ENCODE measurements at regions not wholly inside any gene's neighbourhood (a gene's known extent, or its start where the extent isn't known, plus 50 kb on each side); places are given as distances from the start of the nearest gene placed in this dataset.

- H3K79me2 ChIP-seq (ENCODE audit: control insufficient read depth, insufficient read depth, low read length), result no peaks in the 10 kb centered on the region
- Mint-ChIP-seq H3K27ac (no peak overlapping the region), H3K27me3 (peaks cover 7% of the 10 kb centered on the region), H3K9me3 (ENCODE audit: insufficient read depth) (no peaks in the 10 kb centered on the region), H3K4me3 (no peak overlapping the region), H3K4me1 (no peaks in the 10 kb centered on the region)
- H4K20me1 ChIP-seq (ENCODE audit: control insufficient read depth, insufficient read depth, low read length, poor library complexity, severe bottlenecking), result no peaks in the 10 kb centered on the region
- H3K4me1 ChIP-seq (ENCODE audit: control insufficient read depth in 2 of 2, insufficient read depth in 2 of 2, low read length in 2 of 2), result no peaks in the 10 kb centered on the region
- H3K27ac ChIP-seq (ENCODE audit: low read length in 2 of 2), result no peak overlapping the region
- no peak for DNase-seq
- no peaks in the 10 kb centered on the region for H3K9me3 ChIP-seq (ENCODE audit: control extremely low read depth in 1 of 3, control insufficient read depth in 2 of 3, insufficient read depth in 1 of 3, low read length in 2 of 3)
- H3K27me3 ChIP-seq (replicated peaks in 1 of 4; ENCODE audit: control extremely low read depth in 1 of 4, control insufficient read depth in 3 of 4, insufficient read depth in 4 of 4, low read length in 3 of 4), result no peaks in the 10 kb centered on the region
- intact Hi-C loops (cut with micrococcal nuclease), result no loop called here
- H2AFZ ChIP-seq (ENCODE audit: insufficient read depth, low read depth, low read length, poor library complexity, severe bottlenecking), result no peak overlapping the region
- 56% methylated on average over 1 of the region's 2 CpGs for WGBS (ENCODE audit: insufficient coverage)
- no peak overlapping the region for H3K4me2 ChIP-seq (replicated peaks; ENCODE audit: low read depth, low read length, poor library complexity, severe bottlenecking)
- H3K9ac ChIP-seq (ENCODE audit: low read length), result no peak overlapping the region
- CTCF ChIA-PET, result no interaction called here
- H3K4me3 ChIP-seq (ENCODE audit: control extremely low read depth in 1 of 5, extremely low read depth in 1 of 5, insufficient read depth in 1 of 5, low read depth in 2 of 5, low read length in 4 of 5), result no peak overlapping the region
- no peaks in the 10 kb centered on the region for H3K36me3 ChIP-seq (replicated peaks in 1 of 2; ENCODE audit: control extremely low read depth in 1 of 2, control insufficient read depth in 1 of 2, extremely low read depth in 1 of 2, insufficient read depth in 2 of 2, low read length in 1 of 2)
- POLR2A ChIA-PET, result no interaction called here
- ATAC-seq (ENCODE audit: low read depth), result no peak
- TF ChIP-seq, protein P1, sequence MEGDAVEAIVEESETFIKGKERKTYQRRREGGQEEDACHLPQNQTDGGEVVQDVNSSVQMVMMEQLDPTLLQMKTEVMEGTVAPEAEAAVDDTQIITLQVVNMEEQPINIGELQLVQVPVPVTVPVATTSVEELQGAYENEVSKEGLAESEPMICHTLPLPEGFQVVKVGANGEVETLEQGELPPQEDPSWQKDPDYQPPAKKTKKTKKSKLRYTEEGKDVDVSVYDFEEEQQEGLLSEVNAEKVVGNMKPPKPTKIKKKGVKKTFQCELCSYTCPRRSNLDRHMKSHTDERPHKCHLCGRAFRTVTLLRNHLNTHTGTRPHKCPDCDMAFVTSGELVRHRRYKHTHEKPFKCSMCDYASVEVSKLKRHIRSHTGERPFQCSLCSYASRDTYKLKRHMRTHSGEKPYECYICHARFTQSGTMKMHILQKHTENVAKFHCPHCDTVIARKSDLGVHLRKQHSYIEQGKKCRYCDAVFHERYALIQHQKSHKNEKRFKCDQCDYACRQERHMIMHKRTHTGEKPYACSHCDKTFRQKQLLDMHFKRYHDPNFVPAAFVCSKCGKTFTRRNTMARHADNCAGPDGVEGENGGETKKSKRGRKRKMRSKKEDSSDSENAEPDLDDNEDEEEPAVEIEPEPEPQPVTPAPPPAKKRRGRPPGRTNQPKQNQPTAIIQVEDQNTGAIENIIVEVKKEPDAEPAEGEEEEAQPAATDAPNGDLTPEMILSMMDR (IDR thresholded peaks at IDR 0.05), result no peak
- TF ChIP-seq EZH2 (IDR thresholded peaks at IDR 0.05; ENCODE audit: borderline replicate concordance, insufficient read depth, low read depth, low read length, poor library complexity, severe bottlenecking), result no peak
These were observed 109.6 kb upstream of the IRX6 start for GRCh38 chr16:55214412-55214811.

GRCh38 chr16:55214974-55215494 is 109.0 kb upstream of the IRX6 start:
- H3K4me3 ChIP-seq (ENCODE audit: control extremely low read depth in 1 of 5, extremely low read depth in 1 of 5, insufficient read depth in 1 of 5, low read depth in 2 of 5, low read length in 4 of 5), result no peak overlapping the region
- H3K4me3 Mint-ChIP-seq, result no peak overlapping the region
- H3K27me3 ChIP-seq (replicated peaks in 1 of 4; ENCODE audit: control extremely low read depth in 1 of 4, control insufficient read depth in 3 of 4, insufficient read depth in 4 of 4, low read length in 3 of 4), result no peaks in the 10 kb centered on the region
- TF ChIP-seq EZH2 (IDR thresholded peaks at IDR 0.05; ENCODE audit: borderline replicate concordance, insufficient read depth, low read depth, low read length, poor library complexity, severe bottlenecking), result no peak
- TF ChIP-seq, protein P1 (IDR thresholded peaks at IDR 0.05), result no peak
- no peaks in the 10 kb centered on the region for H3K79me2 ChIP-seq (ENCODE audit: control insufficient read depth, insufficient read depth, low read length)
- H3K4me2 ChIP-seq (replicated peaks; ENCODE audit: low read depth, low read length, poor library complexity, severe bottlenecking), result no peak overlapping the region
- H3K9me3 Mint-ChIP-seq (ENCODE audit: insufficient read depth), result no peaks in the 10 kb centered on the region
- H3K27me3 Mint-ChIP-seq, result peaks cover 12% of the 10 kb centered on the region
- no peak overlapping the region for H3K27ac Mint-ChIP-seq
- POLR2A ChIA-PET, result no interaction called here
- CTCF ChIA-PET, result no interaction called here
- H4K20me1 ChIP-seq (ENCODE audit: control insufficient read depth, insufficient read depth, low read length, poor library complexity, severe bottlenecking), result no peaks in the 10 kb centered on the region
- no peak for ATAC-seq (ENCODE audit: low read depth)
- no peak overlapping the region for H3K27ac ChIP-seq (ENCODE audit: low read length in 2 of 2)
- intact Hi-C loops (cut with micrococcal nuclease), result no loop called here
- no peaks in the 10 kb centered on the region for H3K4me1 Mint-ChIP-seq
- no peaks in the 10 kb centered on the region for H3K9me3 ChIP-seq (ENCODE audit: control extremely low read depth in 1 of 3, control insufficient read depth in 2 of 3, insufficient read depth in 1 of 3, low read length in 2 of 3)
- DNase-seq, result no peak
- 67% methylated on average over 1 of the region's 5 CpGs for whole genome bisulfite sequencing (ENCODE audit: insufficient coverage)
- no peaks in the 10 kb centered on the region for H3K36me3 ChIP-seq (replicated peaks in 1 of 2; ENCODE audit: control extremely low read depth in 1 of 2, control insufficient read depth in 1 of 2, extremely low read depth in 1 of 2, insufficient read depth in 2 of 2, low read length in 1 of 2)
- no peak overlapping the region for H2AFZ ChIP-seq (ENCODE audit: insufficient read depth, low read depth, low read length, poor library complexity, severe bottlenecking)
- H3K9ac ChIP-seq (ENCODE audit: low read length), result no peak overlapping the region
- no peaks in the 10 kb centered on the region for H3K4me1 ChIP-seq (ENCODE audit: control insufficient read depth in 2 of 2, insufficient read depth in 2 of 2, low read length in 2 of 2)
